ENCODE measurements at regions not wholly inside any gene's neighbourhood (a gene's known extent, or its start where the extent isn't known, plus 50 kb on each side); places are given as distances from the start of the nearest gene placed in this dataset.
A peak's percentile ranks its signal among the peaks of the same experiment; 100 is the strongest.
"Not testable (repeated sequence)": the region's sequence is repeated elsewhere in the genome, so short reads cannot be mapped to it uniquely, and the experiment has no call there.

GRCh38 chr17:34472363-34472762 lies 107.0 kb upstream of the TMEM132E start:
- DNase-seq (ENCODE audit: low spot score), result no peak

- not testable (repeated sequence) for DNase-seq (ENCODE audit: low spot score)
These were observed 108.1 kb upstream of the TMEM132E start for GRCh38 chr17:34471278-34471677.

- no peak for DNase-seq (ENCODE audit: low spot score)
These were observed 102.8 kb upstream of the CCL1 start for GRCh38 chr17:34465789-34466188.

- no peak for DNase-seq (ENCODE audit: low spot score)
These were observed 101.8 kb upstream of the CCL1 start for GRCh38 chr17:34464812-34465211.

- no peak for DNase-seq (ENCODE audit: low spot score)
These were observed 95.2 kb upstream of the CCL1 start for GRCh38 chr17:34458266-34458665.

- DNase-seq (ENCODE audit: low spot score), result no peak
These were observed 93.1 kb upstream of the CCL1 start for GRCh38 chr17:34456121-34456520.

GRCh38 chr17:34452769-34453168 lies 89.7 kb upstream of the CCL1 start:
- no peak for DNase-seq (ENCODE audit: low spot score)

- no peak for DNase-seq (ENCODE audit: low spot score)
These were observed 88.3 kb upstream of the CCL1 start for GRCh38 chr17:34451313-34451712.

- DNase-seq (ENCODE audit: low spot score), result no peak
These were observed 84.4 kb upstream of the CCL1 start for GRCh38 chr17:34447406-34447805.

- DNase-seq (ENCODE audit: low spot score), result no peak
These were observed 82.1 kb upstream of the CCL1 start for GRCh38 chr17:34445101-34445500.

- DNase-seq (ENCODE audit: low spot score), result no peak
These were observed 80.8 kb upstream of the CCL1 start for GRCh38 chr17:34443619-34444469.

GRCh38 chr17:34442387-34443111 lies 79.5 kb upstream of the CCL1 start:
- no peak for DNase-seq (ENCODE audit: low spot score)

GRCh38 chr17:34437188-34437587 lies 74.2 kb upstream of the CCL1 start:
- no peak for DNase-seq (ENCODE audit: low spot score)

GRCh38 chr17:34436607-34437006 lies 73.6 kb upstream of the CCL1 start:
- DNase-seq (ENCODE audit: low spot score), result no peak

- DNase-seq (ENCODE audit: low spot score), result no peak
These were observed 72.3 kb upstream of the CCL1 start for GRCh38 chr17:34435182-34435928.

GRCh38 chr17:34434052-34434451 lies 71.0 kb upstream of the CCL1 start:
- no peak for DNase-seq (ENCODE audit: low spot score)

- DNase-seq (ENCODE audit: low spot score), result no peak
These were observed 61.9 kb upstream of the CCL1 start for GRCh38 chr17:34424814-34425491.

- no peak for DNase-seq (ENCODE audit: low spot score)
These were observed 61.2 kb upstream of the CCL1 start for GRCh38 chr17:34423978-34424813.

GRCh38 chr17:34423315-34423714 lies 60.3 kb upstream of the CCL1 start:
- DNase-seq (ENCODE audit: low spot score), result not testable (repeated sequence)

- no peak for DNase-seq (ENCODE audit: low spot score)
These were observed 57.9 kb upstream of the CCL1 start for GRCh38 chr17:34420900-34421299.

- DNase-seq (ENCODE audit: low spot score), result peak; percentile 74
These were observed 57.3 kb upstream of the CCL1 start for GRCh38 chr17:34420254-34420766.
